Loucy (cell line): ENCODE measurements at regions not wholly inside any gene's neighbourhood (a gene's known extent, or its start where the extent isn't known, plus 50 kb on each side); places are given as distances from the start of the nearest gene placed in this dataset.

Experiments used
- EZH2phosphoT487 ChIP-seq: fragments of 200-600 bp; IDR thresholded peaks from 2 replicates; pipeline ENCODE4 v1.6.1; 2018; ENCODE audit warnings: antibody characterized with exemption, mild to moderate bottlenecking, moderate library complexity, borderline replicate concordance
- TF ChIP-seq, protein P1 (sequence below): fragments of 200-600 bp; sonication (generic); conservative IDR thresholded peaks from 2 replicates; pipeline ENCODE4 v1.5.1; 2014; ENCODE audit warnings: mild to moderate bottlenecking, antibody characterized with exemption, low read length

DNA sequence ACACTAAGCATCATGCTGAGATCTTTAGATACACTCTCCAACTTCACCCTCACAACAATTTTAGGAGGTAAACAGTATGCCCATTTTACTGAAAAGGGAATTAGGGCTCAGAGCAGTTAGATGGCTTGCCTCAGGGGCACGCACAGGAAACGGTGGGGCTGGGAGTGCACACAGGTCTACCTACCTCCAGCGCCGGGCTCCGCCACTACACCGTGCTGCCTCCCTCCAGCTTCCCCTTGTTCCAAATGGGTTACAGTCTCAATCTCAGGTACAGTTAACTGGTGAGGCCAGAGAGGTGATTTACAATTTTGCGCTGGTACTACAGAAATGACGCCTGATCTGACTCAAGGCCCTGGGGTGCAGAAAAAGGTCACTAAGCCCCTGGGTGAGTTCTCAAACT lies 142.0 kb downstream of the NOC3L start:
- no peak for TF ChIP-seq EZH2phosphoT487
- TF ChIP-seq, protein P1, sequence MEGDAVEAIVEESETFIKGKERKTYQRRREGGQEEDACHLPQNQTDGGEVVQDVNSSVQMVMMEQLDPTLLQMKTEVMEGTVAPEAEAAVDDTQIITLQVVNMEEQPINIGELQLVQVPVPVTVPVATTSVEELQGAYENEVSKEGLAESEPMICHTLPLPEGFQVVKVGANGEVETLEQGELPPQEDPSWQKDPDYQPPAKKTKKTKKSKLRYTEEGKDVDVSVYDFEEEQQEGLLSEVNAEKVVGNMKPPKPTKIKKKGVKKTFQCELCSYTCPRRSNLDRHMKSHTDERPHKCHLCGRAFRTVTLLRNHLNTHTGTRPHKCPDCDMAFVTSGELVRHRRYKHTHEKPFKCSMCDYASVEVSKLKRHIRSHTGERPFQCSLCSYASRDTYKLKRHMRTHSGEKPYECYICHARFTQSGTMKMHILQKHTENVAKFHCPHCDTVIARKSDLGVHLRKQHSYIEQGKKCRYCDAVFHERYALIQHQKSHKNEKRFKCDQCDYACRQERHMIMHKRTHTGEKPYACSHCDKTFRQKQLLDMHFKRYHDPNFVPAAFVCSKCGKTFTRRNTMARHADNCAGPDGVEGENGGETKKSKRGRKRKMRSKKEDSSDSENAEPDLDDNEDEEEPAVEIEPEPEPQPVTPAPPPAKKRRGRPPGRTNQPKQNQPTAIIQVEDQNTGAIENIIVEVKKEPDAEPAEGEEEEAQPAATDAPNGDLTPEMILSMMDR, result no peak
